ENCODE measurements at regions not wholly inside any gene's neighbourhood (a gene's known extent, or its start where the extent isn't known, plus 50 kb on each side); places are given as distances from the start of the nearest gene placed in this dataset.

GRCh38 chr12:84585776-84586395 is 326.7 kb downstream of the SLC6A15 start:
- Histone ChIP-seq H4K5ac (ENCODE audit: low read depth, low read length) (no peak overlapping the region), H3K56ac (ENCODE audit: extremely low read depth, insufficient read depth, low read length) (no peak overlapping the region), H3K9ac (ENCODE audit: low read depth, low read length) (no peak overlapping the region), H4K20me1 (ENCODE audit: insufficient read depth, low read length) (no peaks in the 10 kb centered on the region), H3K14ac (replicated peaks; ENCODE audit: low read depth, low read length) (no peak overlapping the region), H3K4me3 (ENCODE audit: insufficient read depth, low read depth, low read length) (no peak overlapping the region), H3K23ac (ENCODE audit: low read depth, low read length) (no peak overlapping the region), H2BK5ac (ENCODE audit: low read depth, low read length, poor library complexity, severe bottlenecking) (no peak overlapping the region), H3K4me1 (ENCODE audit: control insufficient read depth, insufficient read depth, low read length) (no peaks in the 10 kb centered on the region), H4K91ac (ENCODE audit: insufficient read depth, low read depth, low read length) (no peak overlapping the region), H3K27ac (ENCODE audit: insufficient read depth, low read length) (no peak overlapping the region), H2BK120ac (ENCODE audit: low read depth, low read length) (no peak overlapping the region), H3K9me3 (ENCODE audit: control insufficient read depth, insufficient read depth, low read length) (no peaks in the 10 kb centered on the region), H3K4ac (ENCODE audit: low read depth, low read length) (no peak overlapping the region), H3K79me1 (ENCODE audit: low read depth in 1 of 2, low read length in 2 of 2) (no peaks in the 10 kb centered on the region), H2AK9ac (replicated peaks; ENCODE audit: low read depth, low read length, poor library complexity) (no peak overlapping the region), H3K36me3 (ENCODE audit: control insufficient read depth, insufficient read depth, low read length) (no peaks in the 10 kb centered on the region), H2AFZ (replicated peaks; ENCODE audit: low read length, poor library complexity) (no peak overlapping the region), H4K8ac (ENCODE audit: low read depth in 2 of 2, low read length in 2 of 2) (no peak overlapping the region), H3K4me2 (ENCODE audit: low read depth, low read length) (no peak overlapping the region), H2BK20ac (ENCODE audit: low read depth, low read length) (no peak overlapping the region), H2BK15ac (ENCODE audit: low read depth, low read length) (no peak overlapping the region), H3K18ac (ENCODE audit: low read depth, low read length) (no peak overlapping the region), H3K27me3 (ENCODE audit: control insufficient read depth, insufficient read depth, low read length) (no peaks in the 10 kb centered on the region), H3K9me1 (ENCODE audit: insufficient read depth, low read length) (no peaks in the 10 kb centered on the region), H2AK5ac (ENCODE audit: low read depth, low read length) (no peak overlapping the region)
- DNase-seq (peak; percentile 4), ATAC-seq (ENCODE audit: low read depth) (no peak)
- TF ChIP-seq BHLHE40 (IDR thresholded peaks at IDR 0.05; ENCODE audit: low read depth, low read length): no peak
- no peak for TF ChIP-seq RFX5 (IDR thresholded peaks at IDR 0.05; ENCODE audit: low read depth, low read length)
- no peak for TF ChIP-seq FOS (IDR thresholded peaks at IDR 0.05; ENCODE audit: low read depth, low read length)
- TF ChIP-seq POLR2A (IDR thresholded peaks at IDR 0.05; ENCODE audit: low read depth, low read length): no peak
- no peak for TF ChIP-seq MAFK (IDR thresholded peaks at IDR 0.05; ENCODE audit: low read depth, low read length)
- TF ChIP-seq, protein P1, sequence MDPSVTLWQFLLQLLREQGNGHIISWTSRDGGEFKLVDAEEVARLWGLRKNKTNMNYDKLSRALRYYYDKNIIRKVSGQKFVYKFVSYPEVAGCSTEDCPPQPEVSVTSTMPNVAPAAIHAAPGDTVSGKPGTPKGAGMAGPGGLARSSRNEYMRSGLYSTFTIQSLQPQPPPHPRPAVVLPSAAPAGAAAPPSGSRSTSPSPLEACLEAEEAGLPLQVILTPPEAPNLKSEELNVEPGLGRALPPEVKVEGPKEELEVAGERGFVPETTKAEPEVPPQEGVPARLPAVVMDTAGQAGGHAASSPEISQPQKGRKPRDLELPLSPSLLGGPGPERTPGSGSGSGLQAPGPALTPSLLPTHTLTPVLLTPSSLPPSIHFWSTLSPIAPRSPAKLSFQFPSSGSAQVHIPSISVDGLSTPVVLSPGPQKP (IDR thresholded peaks at IDR 0.05; ENCODE audit: borderline replicate concordance, low read depth, low read length): no peak
- no peak for TF ChIP-seq RAD21 (IDR thresholded peaks at IDR 0.05; ENCODE audit: low read length)
- TF ChIP-seq MAZ (IDR thresholded peaks at IDR 0.05; ENCODE audit: borderline replicate concordance, low read depth, low read length): no peak
- no peak for TF ChIP-seq SMC3 (IDR thresholded peaks at IDR 0.05; ENCODE audit: low read depth, low read length)
- no peak for TF ChIP-seq NFE2L2 (IDR thresholded peaks at IDR 0.05; ENCODE audit: low read depth, low read length)
- TF ChIP-seq, protein P2, sequence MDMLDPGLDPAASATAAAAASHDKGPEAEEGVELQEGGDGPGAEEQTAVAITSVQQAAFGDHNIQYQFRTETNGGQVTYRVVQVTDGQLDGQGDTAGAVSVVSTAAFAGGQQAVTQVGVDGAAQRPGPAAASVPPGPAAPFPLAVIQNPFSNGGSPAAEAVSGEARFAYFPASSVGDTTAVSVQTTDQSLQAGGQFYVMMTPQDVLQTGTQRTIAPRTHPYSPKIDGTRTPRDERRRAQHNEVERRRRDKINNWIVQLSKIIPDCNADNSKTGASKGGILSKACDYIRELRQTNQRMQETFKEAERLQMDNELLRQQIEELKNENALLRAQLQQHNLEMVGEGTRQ (IDR thresholded peaks at IDR 0.05; ENCODE audit: low read depth, low read length): no peak
- TF ChIP-seq, protein P3, sequence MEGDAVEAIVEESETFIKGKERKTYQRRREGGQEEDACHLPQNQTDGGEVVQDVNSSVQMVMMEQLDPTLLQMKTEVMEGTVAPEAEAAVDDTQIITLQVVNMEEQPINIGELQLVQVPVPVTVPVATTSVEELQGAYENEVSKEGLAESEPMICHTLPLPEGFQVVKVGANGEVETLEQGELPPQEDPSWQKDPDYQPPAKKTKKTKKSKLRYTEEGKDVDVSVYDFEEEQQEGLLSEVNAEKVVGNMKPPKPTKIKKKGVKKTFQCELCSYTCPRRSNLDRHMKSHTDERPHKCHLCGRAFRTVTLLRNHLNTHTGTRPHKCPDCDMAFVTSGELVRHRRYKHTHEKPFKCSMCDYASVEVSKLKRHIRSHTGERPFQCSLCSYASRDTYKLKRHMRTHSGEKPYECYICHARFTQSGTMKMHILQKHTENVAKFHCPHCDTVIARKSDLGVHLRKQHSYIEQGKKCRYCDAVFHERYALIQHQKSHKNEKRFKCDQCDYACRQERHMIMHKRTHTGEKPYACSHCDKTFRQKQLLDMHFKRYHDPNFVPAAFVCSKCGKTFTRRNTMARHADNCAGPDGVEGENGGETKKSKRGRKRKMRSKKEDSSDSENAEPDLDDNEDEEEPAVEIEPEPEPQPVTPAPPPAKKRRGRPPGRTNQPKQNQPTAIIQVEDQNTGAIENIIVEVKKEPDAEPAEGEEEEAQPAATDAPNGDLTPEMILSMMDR (conservative IDR thresholded peaks at IDR 0.05; ENCODE audit: low read depth, low read length): no peak
- TF ChIP-seq CHD1 (IDR thresholded peaks at IDR 0.05; ENCODE audit: low read depth, low read length): no peak
- TF ChIP-seq MXI1 (IDR thresholded peaks at IDR 0.05; ENCODE audit: borderline replicate concordance, low read depth, low read length): no peak
- TF ChIP-seq RCOR1 (IDR thresholded peaks at IDR 0.05; ENCODE audit: insufficient replicate concordance, low read length): no peak
- TF ChIP-seq CEBPB (IDR thresholded peaks at IDR 0.05; ENCODE audit: low read depth, low read length): no peak
- intact Hi-C loops (cut with micrococcal nuclease) (no loop called here), dilution Hi-C loops (cut with HindIII; ENCODE audit: low sequenced_read_pairs, unreplicated experiment) (no loop called here), in situ Hi-C loops (cut with MboI; ENCODE audit: low sequenced_read_pairs) (no loop called here)
- no TSS peak for BruUV-seq (replicated peaks)
- ChIA-PET POLR2A (ENCODE audit: unreplicated experiment) (no interaction called here), CTCF (no interaction called here)
- no CpG with 5 or more reads among the region's 5 CpGs for WGBS, 2 experiments (ENCODE audit: extremely low coverage in 2 of 2, insufficient read length in 1 of 2)

Measured in IMR-90 (cell line).